IPS DF 6.9 (cell line): ENCODE measurements at regions not wholly inside any gene's neighbourhood (a gene's known extent, or its start where the extent isn't known, plus 50 kb on each side); places are given as distances from the start of the nearest gene placed in this dataset.

Source experiments
- DNase-seq: peaks from one replicate; pipeline ENCODE4 v3.0.0-alpha.2; 2013; ENCODE audit warnings: low read depth, low spot score
- H3K27ac ChIP-seq: one replicate; pipeline ENCODE4 v1.5.1; 2013; ENCODE audit warnings: low read length, control low read depth
- H3K27me3 ChIP-seq: 2 replicates; pipeline ENCODE4 v1.6.1; 2013; ENCODE audit warnings: mild to moderate bottlenecking, low read length; ENCODE audit not compliant: control insufficient read depth, insufficient read depth
- H3K36me3 ChIP-seq: 2 replicates; pipeline ENCODE4 v1.6.1; 2013; ENCODE audit warnings: low read length; ENCODE audit not compliant: control insufficient read depth, insufficient read depth
- H3K4me1 ChIP-seq: 2 replicates; pipeline ENCODE4 v1.6.1; 2013; ENCODE audit warnings: low read length; ENCODE audit not compliant: control insufficient read depth, insufficient read depth
- H3K4me3 ChIP-seq: 2 replicates; pipeline ENCODE4 v1.5.1; 2013; ENCODE audit warnings: mild to moderate bottlenecking, low read length
- H3K9me3 ChIP-seq: 2 replicates; pipeline ENCODE4 v1.6.1; 2013; ENCODE audit warnings: low read length, inconsistent platforms; ENCODE audit not compliant: control insufficient read depth, insufficient read depth
- WGBS: extraction: QIAGEN DNeasy Blood & Tissue Kit; methylation state at CpG from one replicate; pipeline ENCODE4 v1.1.7; 2013; ENCODE audit warnings: mixed read lengths, missing lambda C conversion rate; ENCODE audit not compliant: insufficient read length, insufficient coverage; 5-methylcytosine and 5-hydroxymethylcytosine counted together

DNA sequence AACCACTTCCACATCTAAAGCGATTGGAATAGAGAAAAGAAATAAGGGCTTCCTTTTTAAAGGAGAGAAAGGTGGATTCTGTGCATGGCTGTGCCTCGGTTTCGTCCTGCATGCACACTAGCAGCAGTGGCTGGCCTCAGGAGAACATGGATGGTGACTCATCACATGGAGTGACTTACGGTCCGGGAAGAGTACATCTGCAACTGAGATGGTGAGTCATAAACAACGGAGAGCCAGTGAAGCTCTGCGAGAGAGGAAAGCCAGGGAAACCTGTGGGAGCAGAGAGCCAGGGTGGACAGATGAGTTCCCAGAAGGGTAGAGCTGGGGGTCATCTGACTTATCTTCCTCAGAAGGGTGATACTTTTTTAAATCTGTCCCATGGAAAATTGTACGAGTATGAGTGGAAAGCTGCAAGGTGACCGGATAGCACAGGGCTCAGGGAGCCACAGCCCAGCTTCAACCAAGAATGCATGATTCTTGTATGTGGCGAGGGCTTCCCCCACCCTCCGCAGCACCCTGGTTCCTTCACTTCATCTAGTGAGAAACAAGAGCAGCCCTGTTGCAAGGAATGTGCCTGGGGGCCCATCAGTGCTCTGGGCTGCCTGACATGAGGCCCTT, 259.1 kb downstream of the KLF6 start:
- Histone ChIP-seq H3K36me3 (no peaks in the 10 kb centered on the region), H3K27ac (no peak overlapping the region), H3K4me1 (no peaks in the 10 kb centered on the region), H3K27me3 (no peaks in the 10 kb centered on the region), H3K9me3 (no peaks in the 10 kb centered on the region), H3K4me3 (no peak overlapping the region)
- DNase-seq = no peak
- no CpG with 5 or more reads among the region's 11 CpGs for WGBS

GRCh38 chr10:3524086-3524960, 260.7 kb downstream of the KLF6 start:
- H3K9me3 ChIP-seq = no peaks in the 10 kb centered on the region
- H3K27me3 ChIP-seq = no peaks in the 10 kb centered on the region
- H3K36me3 ChIP-seq = no peaks in the 10 kb centered on the region
- no peak overlapping the region for H3K4me3 ChIP-seq
- DNase-seq = no peak
- H3K27ac ChIP-seq = no peak overlapping the region
- no peaks in the 10 kb centered on the region for H3K4me1 ChIP-seq
- WGBS = no CpG with 5 or more reads among the region's 7 CpGs

GRCh38 chr10:3523309-3524050, 261.5 kb downstream of the KLF6 start:
- no CpG with 5 or more reads among the region's 13 CpGs for WGBS
- H3K4me3 ChIP-seq = no peak overlapping the region
- no peaks in the 10 kb centered on the region for H3K27me3 ChIP-seq
- DNase-seq = no peak
- H3K36me3 ChIP-seq = no peaks in the 10 kb centered on the region
- no peaks in the 10 kb centered on the region for H3K9me3 ChIP-seq
- H3K27ac ChIP-seq = no peak overlapping the region
- H3K4me1 ChIP-seq = no peaks in the 10 kb centered on the region

DNA sequence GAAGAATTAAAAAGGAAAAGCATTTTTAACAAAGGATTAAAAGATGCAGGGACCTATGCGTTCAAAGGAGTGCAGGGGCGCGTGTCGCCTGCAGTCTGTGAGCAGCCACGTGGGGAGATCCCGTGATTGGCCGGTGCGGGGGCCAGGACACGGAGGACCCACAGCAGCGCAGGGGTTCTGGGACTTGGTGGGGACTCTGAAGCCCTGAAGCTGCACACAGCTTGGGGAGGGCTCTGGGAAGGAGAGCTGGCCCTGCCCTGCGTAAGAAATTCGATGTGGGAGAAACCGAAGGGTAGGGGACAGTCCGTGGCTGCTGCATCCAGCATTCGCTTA, 268.1 kb downstream of the KLF6 start:
- no peak for DNase-seq
- H3K27me3 ChIP-seq = no peaks in the 10 kb centered on the region
- no peak overlapping the region for H3K27ac ChIP-seq
- H3K9me3 ChIP-seq = no peaks in the 10 kb centered on the region
- no peaks in the 10 kb centered on the region for H3K4me1 ChIP-seq
- no CpG with 5 or more reads among the region's 15 CpGs for WGBS
- no peak overlapping the region for H3K4me3 ChIP-seq
- no peaks in the 10 kb centered on the region for H3K36me3 ChIP-seq

DNA sequence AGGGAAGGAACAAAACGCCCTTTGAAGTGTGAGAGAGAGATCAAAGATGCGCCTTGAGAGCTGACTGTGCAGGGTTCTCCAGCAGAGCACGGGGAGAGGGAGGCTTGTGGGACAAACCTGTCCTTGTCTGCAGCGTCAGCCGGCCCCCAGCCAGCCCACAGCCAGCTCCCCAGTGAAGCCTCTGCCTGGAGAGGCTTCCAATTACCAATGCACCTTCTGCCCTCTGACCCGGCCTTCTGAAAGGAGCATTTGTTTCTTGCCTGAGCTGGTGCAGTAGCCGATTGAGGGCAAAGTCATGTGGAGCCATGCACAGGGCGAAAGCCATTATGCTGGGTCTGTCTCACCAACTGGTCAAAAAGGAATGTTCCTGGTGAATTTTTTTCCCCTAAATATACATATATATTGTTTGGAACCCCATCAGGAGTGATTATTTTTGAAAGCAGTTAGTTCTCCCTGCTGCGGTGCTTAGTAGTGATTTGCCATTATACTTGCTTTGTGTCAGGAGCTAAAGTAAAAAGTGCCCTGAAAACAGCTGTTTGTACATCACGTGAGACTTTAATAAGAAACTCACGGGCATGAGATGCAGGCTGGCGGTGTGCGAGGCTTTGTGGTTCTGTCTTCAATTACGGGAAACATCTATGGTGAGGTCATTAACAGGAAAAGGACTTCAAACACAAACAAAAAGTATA, 268.6 kb downstream of the KLF6 start:
- Histone ChIP-seq H3K4me3 (no peak overlapping the region), H3K27me3 (no peaks in the 10 kb centered on the region), H3K4me1 (no peaks in the 10 kb centered on the region), H3K36me3 (no peaks in the 10 kb centered on the region), H3K9me3 (no peaks in the 10 kb centered on the region), H3K27ac (no peak overlapping the region)
- WGBS = no CpG with 5 or more reads among the region's 14 CpGs
- DNase-seq = no peak

DNA sequence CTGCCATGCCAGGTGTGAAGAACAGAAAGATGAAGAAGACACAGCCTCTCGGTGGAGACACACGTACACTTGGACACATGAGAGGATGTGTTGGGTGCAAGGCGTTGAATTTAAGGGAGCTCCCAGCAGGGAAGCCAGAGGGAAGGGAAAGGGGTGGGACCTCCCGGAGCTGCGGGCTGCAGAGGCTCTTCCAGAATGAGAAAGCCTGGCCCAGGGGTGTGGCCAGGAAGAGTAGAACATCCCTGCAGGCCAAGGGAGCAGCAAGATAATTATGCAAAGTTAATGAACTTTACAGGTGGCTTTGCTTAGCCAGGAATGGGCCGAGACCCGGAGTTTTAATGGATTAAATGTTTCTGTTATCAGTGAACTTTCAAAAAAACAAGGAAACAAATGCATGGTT, 270.3 kb downstream of the KLF6 start:
- WGBS = no CpG with 5 or more reads among the region's 7 CpGs

GRCh38 chr10:3512263-3512662, 272.7 kb downstream of the KLF6 start:
- no CpG with 5 or more reads among the region's 8 CpGs for WGBS
- DNase-seq = no peak
- H3K27ac ChIP-seq = no peak overlapping the region
- no peak overlapping the region for H3K4me3 ChIP-seq
- H3K4me1 ChIP-seq = no peaks in the 10 kb centered on the region
- H3K9me3 ChIP-seq = no peaks in the 10 kb centered on the region
- H3K27me3 ChIP-seq = no peaks in the 10 kb centered on the region
- H3K36me3 ChIP-seq = no peaks in the 10 kb centered on the region

More for the DNA sequence above, 270.3 kb downstream of the KLF6 start:
- DNase-seq = no peak
- H3K4me1 ChIP-seq = no peaks in the 10 kb centered on the region
- H3K36me3 ChIP-seq = no peaks in the 10 kb centered on the region
- H3K9me3 ChIP-seq = no peaks in the 10 kb centered on the region
- H3K4me3 ChIP-seq = no peak overlapping the region
- no peaks in the 10 kb centered on the region for H3K27me3 ChIP-seq
- no peak overlapping the region for H3K27ac ChIP-seq

GRCh38 chr10:3511483-3511882, 273.5 kb downstream of the KLF6 start:
- Histone ChIP-seq H3K9me3 (no peaks in the 10 kb centered on the region), H3K27ac (no peak overlapping the region), H3K4me1 (no peaks in the 10 kb centered on the region), H3K4me3 (no peak overlapping the region), H3K36me3 (no peaks in the 10 kb centered on the region), H3K27me3 (no peaks in the 10 kb centered on the region)
- no CpG with 5 or more reads among the region's 5 CpGs for WGBS
- no peak for DNase-seq

DNA sequence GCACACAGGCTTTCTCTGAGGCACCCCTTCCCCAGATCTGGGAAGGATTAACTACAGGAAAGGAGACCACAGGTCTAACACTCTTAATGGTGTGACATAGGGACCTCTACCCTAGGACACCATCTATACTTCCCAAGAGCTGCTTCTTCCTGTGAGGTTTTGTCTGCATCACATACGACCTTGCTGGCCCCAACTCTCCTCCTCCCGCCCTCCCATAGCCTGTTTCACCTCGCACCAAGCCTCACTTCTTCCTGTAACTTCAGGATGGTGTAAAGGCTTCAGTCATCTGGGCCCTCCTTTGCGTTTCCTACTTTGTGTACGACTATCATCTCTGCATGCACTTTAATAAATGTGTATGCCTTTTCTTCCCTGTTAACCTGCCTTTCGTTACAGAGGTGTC, 274.3 kb downstream of the KLF6 start:
- no CpG with 5 or more reads among the region's 6 CpGs for WGBS

DNA sequence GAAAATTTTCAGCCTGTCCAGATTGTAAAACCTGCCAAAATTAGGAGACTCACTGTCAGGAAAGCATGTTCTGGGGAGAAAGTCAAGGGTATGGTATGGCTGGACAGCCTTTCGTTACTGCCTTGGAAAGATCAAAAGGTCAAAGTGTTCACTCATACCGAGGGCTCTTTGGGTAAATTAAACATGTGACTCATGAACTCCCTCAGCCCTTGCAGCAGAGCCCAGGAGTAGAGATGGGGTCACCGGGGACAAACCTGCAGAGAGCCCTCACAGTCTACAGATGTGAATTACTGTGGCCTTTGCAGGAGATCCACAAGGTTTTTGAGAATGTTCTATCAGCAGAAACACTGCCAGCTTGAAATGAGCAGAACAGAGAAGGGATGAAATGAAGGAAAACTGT, 275.7 kb downstream of the KLF6 start:
- WGBS = no CpG with 5 or more reads among the region's 3 CpGs

More for the DNA sequence above, 274.3 kb downstream of the KLF6 start:
- DNase-seq = no peak
- Histone ChIP-seq H3K4me3 (no peak overlapping the region), H3K27ac (no peak overlapping the region), H3K27me3 (no peaks in the 10 kb centered on the region), H3K9me3 (no peaks in the 10 kb centered on the region), H3K36me3 (no peaks in the 10 kb centered on the region), H3K4me1 (no peaks in the 10 kb centered on the region)

More for the DNA sequence above, 275.7 kb downstream of the KLF6 start:
- no peaks in the 10 kb centered on the region for H3K36me3 ChIP-seq
- H3K4me1 ChIP-seq = no peaks in the 10 kb centered on the region
- no peak overlapping the region for H3K27ac ChIP-seq
- no peaks in the 10 kb centered on the region for H3K9me3 ChIP-seq
- H3K27me3 ChIP-seq = no peaks in the 10 kb centered on the region
- no peak for DNase-seq
- H3K4me3 ChIP-seq = no peak overlapping the region
